ENCODE measurements at regions not wholly inside any gene's neighbourhood (a gene's known extent, or its start where the extent isn't known, plus 50 kb on each side); places are given as distances from the start of the nearest gene placed in this dataset.

- no peak overlapping the region for H3K4me3 ChIP-seq (ENCODE audit: low read length)
- TF ChIP-seq CTCF (IDR thresholded peaks at IDR 0.05; ENCODE audit: insufficient read depth, low read depth, low read length, missing control alignments), result no peak
- DNase-seq (ENCODE audit: low read depth), result no peak
Observed at GRCh38 chr5:114657342-114658130, 295.7 kb downstream of the KCNN2 start.

DNA sequence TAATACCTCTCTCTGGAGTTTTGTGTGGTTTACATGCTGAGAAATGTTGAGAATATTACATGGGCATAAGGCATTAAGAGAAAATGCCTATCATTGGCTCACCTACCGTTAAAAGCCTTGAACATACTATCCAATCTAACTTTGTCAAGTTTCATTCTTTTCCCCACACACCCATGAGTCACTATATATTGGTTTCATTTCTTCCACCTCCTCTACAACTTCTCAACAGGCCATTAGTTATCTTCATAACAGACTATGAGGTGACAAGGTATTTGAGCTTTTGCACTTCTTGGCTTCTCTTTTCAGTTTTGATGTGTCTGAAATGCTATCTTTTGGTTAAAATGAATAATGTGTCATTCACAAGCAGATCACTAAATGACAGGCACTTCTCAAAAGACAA, 288.0 kb downstream of the KCNN2 start:
- no peak for DNase-seq (ENCODE audit: low read depth)

DNA sequence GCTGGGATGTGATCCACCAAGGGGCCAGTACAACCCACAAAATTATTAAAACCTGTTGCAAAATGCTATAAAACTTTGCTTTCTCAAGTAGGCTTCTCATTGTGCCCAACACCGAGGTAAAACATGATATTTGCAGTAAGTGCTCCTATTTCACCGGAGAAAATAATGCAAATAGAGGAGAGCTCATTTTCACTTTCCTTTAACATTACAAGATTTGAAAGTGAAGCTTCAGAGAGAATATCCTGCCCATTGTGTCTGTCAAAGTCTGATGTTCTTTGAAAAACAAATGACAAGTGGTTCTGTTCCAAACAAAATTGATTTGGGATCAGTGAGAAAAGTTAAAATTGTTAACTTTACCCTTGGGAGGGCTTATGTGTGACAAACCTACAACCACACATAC, 287.1 kb downstream of the KCNN2 start:
- H3K4me3 ChIP-seq (ENCODE audit: low read length), result no peak overlapping the region
- DNase-seq (ENCODE audit: low read depth), result no peak
- TF ChIP-seq CTCF (IDR thresholded peaks at IDR 0.05; ENCODE audit: insufficient read depth, low read depth, low read length, missing control alignments), result no peak

More for the DNA sequence above, 288.0 kb downstream of the KCNN2 start:
- TF ChIP-seq CTCF (IDR thresholded peaks at IDR 0.05; ENCODE audit: insufficient read depth, low read depth, low read length, missing control alignments), result no peak
- H3K4me3 ChIP-seq (ENCODE audit: low read length), result no peak overlapping the region

GRCh38 chr5:114644576-114644975, 282.7 kb downstream of the KCNN2 start:
- DNase-seq (ENCODE audit: low read depth), result no peak
- no peak overlapping the region for H3K4me3 ChIP-seq (ENCODE audit: low read length)
- no peak for TF ChIP-seq CTCF (IDR thresholded peaks at IDR 0.05; ENCODE audit: insufficient read depth, low read depth, low read length, missing control alignments)

DNA sequence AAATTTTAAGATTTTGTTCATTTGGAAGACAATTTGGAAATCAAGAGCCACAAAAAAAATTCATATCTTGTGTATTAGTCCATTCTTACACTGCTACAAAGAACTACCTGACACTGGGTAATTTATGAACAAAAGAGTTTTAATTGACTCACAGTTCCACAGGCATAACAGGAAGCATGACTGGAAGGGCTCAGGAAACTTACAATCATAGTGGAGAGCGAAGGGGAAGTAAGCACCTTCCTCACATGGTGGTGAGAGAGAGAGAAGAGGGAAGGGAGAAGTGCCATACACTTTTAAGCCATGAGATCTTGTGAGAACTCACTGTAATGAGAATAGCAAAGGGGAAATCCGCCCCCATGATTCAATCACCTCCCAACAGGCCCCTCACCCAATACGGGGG, 274.4 kb downstream of the KCNN2 start:
- DNase-seq (ENCODE audit: low read depth), result no peak
- no peak for TF ChIP-seq CTCF (IDR thresholded peaks at IDR 0.05; ENCODE audit: insufficient read depth, low read depth, low read length, missing control alignments)
- no peak overlapping the region for H3K4me3 ChIP-seq (ENCODE audit: low read length)

DNA sequence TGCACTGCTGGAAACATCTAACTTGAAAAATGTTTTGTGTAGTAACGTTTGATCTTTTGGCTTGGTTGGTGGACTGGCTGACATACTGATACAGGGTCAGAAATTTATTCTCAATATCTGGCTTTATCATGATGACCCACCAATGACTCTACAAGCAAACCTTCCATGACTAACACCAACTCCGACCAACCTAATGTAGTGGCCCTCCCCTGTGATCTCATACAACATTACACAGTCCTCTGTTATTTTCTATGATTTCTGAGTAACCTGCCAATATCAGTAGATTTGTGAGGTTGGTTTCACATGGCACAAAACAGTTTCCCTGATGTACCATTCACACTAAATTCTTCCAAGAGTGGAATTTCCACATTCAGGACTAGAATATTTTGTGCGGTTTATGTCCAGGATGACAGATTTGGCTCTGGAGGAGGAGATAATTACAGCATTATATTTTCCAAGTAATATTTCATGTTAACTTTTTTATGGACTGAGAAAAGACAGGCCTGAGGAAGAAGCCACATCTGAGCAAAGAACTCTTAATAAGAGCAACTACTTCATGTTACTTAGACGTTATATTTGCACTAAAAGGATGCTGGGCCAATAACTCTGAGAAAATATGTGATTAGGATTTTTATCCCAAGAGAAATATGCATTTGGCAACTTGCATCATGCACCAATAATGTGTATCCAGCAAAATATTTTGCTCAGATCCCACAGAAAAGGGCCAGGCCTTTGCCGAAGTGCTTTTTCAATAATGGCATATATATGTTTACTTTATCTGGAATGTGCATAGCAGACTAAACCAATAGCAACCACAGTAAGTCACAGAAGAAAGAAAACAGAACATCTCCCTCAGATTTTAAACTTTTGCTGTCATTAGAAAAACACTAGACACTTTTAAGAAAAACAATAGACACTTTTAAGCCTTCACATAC, 273.4 kb downstream of the KCNN2 start:
- DNase-seq (ENCODE audit: low read depth), result no peak
- no peak for TF ChIP-seq CTCF (IDR thresholded peaks at IDR 0.05; ENCODE audit: insufficient read depth, low read depth, low read length, missing control alignments)

More for the DNA sequence above, 273.4 kb downstream of the KCNN2 start:
- no peak overlapping the region for H3K4me3 ChIP-seq (ENCODE audit: low read length)

Measured in epithelial cell of esophagus (primary cell).